NCI-H2227 treated with DMSO at 0.1 percent for 48 hours (cell line): ENCODE measurements at regions not wholly inside any gene's neighbourhood (a gene's known extent, or its start where the extent isn't known, plus 50 kb on each side); places are given as distances from the start of the nearest gene placed in this dataset.

ENCODE experiments used
- DNase-seq: peaks from one replicate; lab custom pipeline; 2025; lab: John Stamatoyannopoulos, UW

GRCh38 chr2:66721776-66722175, 286.9 kb downstream of the MEIS1 start:
- no peak for DNase-seq

GRCh38 chr2:66724241-66724640, 289.3 kb downstream of the MEIS1 start:
- no peak for DNase-seq

- no peak for DNase-seq
Measured at GRCh38 chr2:66729416-66730330, 294.7 kb downstream of the MEIS1 start.

- DNase-seq: no peak
Measured at GRCh38 chr2:66730441-66730840, 295.5 kb downstream of the MEIS1 start.

- no peak for DNase-seq
Measured at GRCh38 chr2:66733364-66733999, 298.6 kb downstream of the MEIS1 start.

- DNase-seq: no peak
Measured at GRCh38 chr2:66748939-66749338, 314.0 kb downstream of the MEIS1 start.

- DNase-seq: no peak
Measured at GRCh38 chr2:66749566-66749965, 314.6 kb downstream of the MEIS1 start.

GRCh38 chr2:66753257-66753656, 318.3 kb downstream of the MEIS1 start:
- no peak for DNase-seq

GRCh38 chr2:66753660-66754059, 318.7 kb downstream of the MEIS1 start:
- DNase-seq: peak; percentile 6

GRCh38 chr2:66755974-66756373, 321.0 kb downstream of the MEIS1 start:
- DNase-seq: no peak

GRCh38 chr2:66761826-66762225, 326.9 kb downstream of the MEIS1 start:
- DNase-seq: no peak

- DNase-seq: no peak
Measured at GRCh38 chr2:66762761-66763160, 327.8 kb downstream of the MEIS1 start.

- DNase-seq: no peak
Measured at GRCh38 chr2:66766582-66766981, 331.7 kb downstream of the MEIS1 start.

GRCh38 chr2:66771359-66771976, 336.5 kb downstream of the MEIS1 start:
- DNase-seq: no peak

- DNase-seq: no peak
Measured at GRCh38 chr2:66772618-66773017, 337.7 kb downstream of the MEIS1 start.

- DNase-seq: no peak
Measured at GRCh38 chr2:66775730-66776422, 341.0 kb downstream of the MEIS1 start.

- DNase-seq: no peak
Measured at GRCh38 chr2:66781804-66782203, 346.9 kb downstream of the MEIS1 start.

- no peak for DNase-seq
Measured at GRCh38 chr2:66782780-66783361, 347.9 kb downstream of the MEIS1 start.

GRCh38 chr2:66789741-66790140, 354.8 kb downstream of the MEIS1 start:
- DNase-seq: no peak

GRCh38 chr2:66790651-66791181, 355.8 kb downstream of the MEIS1 start:
- DNase-seq: no peak

- no peak for DNase-seq
Measured at GRCh38 chr2:66794070-66794469, 359.1 kb downstream of the MEIS1 start.

- DNase-seq: no peak
Measured at GRCh38 chr2:66794551-66794950, 359.6 kb downstream of the MEIS1 start.
